ENCODE measurements at regions not wholly inside any gene's neighbourhood (a gene's known extent, or its start where the extent isn't known, plus 50 kb on each side); places are given as distances from the start of the nearest gene placed in this dataset.

GRCh38 chr6:30396833-30397479, 52.0 kb downstream of the RPP21 start:
- TF ChIP-seq CTCF (IDR thresholded peaks at IDR 0.05), result peak; percentile 61 to 73 (median 68)
- no peak overlapping the region for H3K27ac ChIP-seq
- H3K4me3 ChIP-seq, result no peak overlapping the region
- no peaks in the 10 kb centered on the region for H3K27me3 ChIP-seq
- peak; percentile 18 to 86 for DNase-seq (ENCODE audit: low spot score in 2 of 2)
- H3K36me3 ChIP-seq, result no peaks in the 10 kb centered on the region
- intact Hi-C loops (cut with DNase I), result loop anchor here (2.0 kb wide), 2 partner anchors 178 to 294 kb away; no protein-coding TSS in a partner anchor
- no peaks in the 10 kb centered on the region for H3K9me3 ChIP-seq
- H3K4me1 ChIP-seq, result no peaks in the 10 kb centered on the region

GRCh38 chr6:30397697-30398096, 52.7 kb downstream of the RPP21 start:
- intact Hi-C loops (cut with DNase I), result loop anchor here (2.0 kb wide), 2 partner anchors 179 to 295 kb away; no protein-coding TSS in a partner anchor

GRCh38 chr6:30399390-30400058, 54.6 kb downstream of the RPP21 start:
- Histone ChIP-seq H3K4me1 (no peaks in the 10 kb centered on the region), H3K4me3 (no peak overlapping the region), H3K9me3 (no peaks in the 10 kb centered on the region), H3K36me3 (no peaks in the 10 kb centered on the region), H3K27me3 (no peaks in the 10 kb centered on the region), H3K27ac (no peak overlapping the region)
- intact Hi-C loops (cut with DNase I), result no loop called here
- no peak for DNase-seq (ENCODE audit: low spot score in 2 of 2)
- TF ChIP-seq CTCF (IDR thresholded peaks at IDR 0.05), result no peak

More at GRCh38 chr6:30397697-30398096, 52.7 kb downstream of the RPP21 start:
- Histone ChIP-seq H3K4me1 (no peaks in the 10 kb centered on the region), H3K36me3 (no peaks in the 10 kb centered on the region), H3K27ac (no peak overlapping the region), H3K4me3 (no peak overlapping the region), H3K27me3 (no peaks in the 10 kb centered on the region), H3K9me3 (no peaks in the 10 kb centered on the region)
- DNase-seq (ENCODE audit: low spot score in 2 of 2), result no peak
- no peak for TF ChIP-seq CTCF (IDR thresholded peaks at IDR 0.05)

- H3K27me3 ChIP-seq, result no peaks in the 10 kb centered on the region
Measured at GRCh38 chr6:30405934-30406333, 61.0 kb downstream of the RPP21 start.

GRCh38 chr6:30409184-30409583, 64.2 kb downstream of the RPP21 start:
- Histone ChIP-seq H3K4me3 (no peak overlapping the region), H3K4me1 (no peaks in the 10 kb centered on the region), H3K9me3 (peaks cover 0 to 4% of the 10 kb centered on the region in 2 donors), H3K27ac (no peak overlapping the region), H3K27me3 (no peaks in the 10 kb centered on the region), H3K36me3 (no peaks in the 10 kb centered on the region)
- intact Hi-C loops (cut with DNase I), result no loop called here
- TF ChIP-seq CTCF (IDR thresholded peaks at IDR 0.05), result no peak
- no peak for DNase-seq (ENCODE audit: low spot score in 2 of 2)

More at GRCh38 chr6:30405934-30406333, 61.0 kb downstream of the RPP21 start:
- H3K27ac ChIP-seq, result no peak overlapping the region
- no peak for DNase-seq (ENCODE audit: low spot score in 2 of 2)
- H3K4me1 ChIP-seq, result no peaks in the 10 kb centered on the region
- TF ChIP-seq CTCF (IDR thresholded peaks at IDR 0.05), result no peak
- no peak overlapping the region for H3K4me3 ChIP-seq
- no peaks in the 10 kb centered on the region for H3K36me3 ChIP-seq
- peaks cover 0 to 4% of the 10 kb centered on the region in 2 donors for H3K9me3 ChIP-seq
- intact Hi-C loops (cut with DNase I), result no loop called here
